CD1c-positive myeloid dendritic cell (primary cell): ENCODE measurements at regions not wholly inside any gene's neighbourhood (a gene's known extent, or its start where the extent isn't known, plus 50 kb on each side); places are given as distances from the start of the nearest gene placed in this dataset.

Experiments used
- DNase-seq: peaks from one replicate; pipeline ENCODE4 v3.0.0-alpha.2; 2016; ENCODE audit errors: extremely low spot score

DNA sequence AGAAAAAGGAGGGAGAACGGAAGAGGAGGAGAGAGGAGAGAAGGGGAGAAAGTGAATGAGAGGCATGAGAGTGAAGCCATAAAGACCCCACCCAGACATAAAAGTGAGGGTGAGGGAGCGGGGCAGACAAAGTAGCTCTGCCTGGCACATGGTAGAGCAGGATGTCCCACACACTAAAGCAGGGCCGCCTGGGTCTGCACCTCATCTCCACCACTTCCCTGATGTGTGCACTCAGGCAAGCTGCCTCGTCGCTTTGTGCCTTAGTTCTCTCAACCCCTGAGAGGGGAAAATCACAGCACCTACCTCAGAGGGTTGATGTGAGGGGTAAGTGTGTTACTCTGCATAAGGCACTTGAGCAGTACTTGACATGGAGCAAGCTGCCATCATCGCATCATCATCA is 488.1 kb downstream of the COG6 start:
- no peak for DNase-seq

DNA sequence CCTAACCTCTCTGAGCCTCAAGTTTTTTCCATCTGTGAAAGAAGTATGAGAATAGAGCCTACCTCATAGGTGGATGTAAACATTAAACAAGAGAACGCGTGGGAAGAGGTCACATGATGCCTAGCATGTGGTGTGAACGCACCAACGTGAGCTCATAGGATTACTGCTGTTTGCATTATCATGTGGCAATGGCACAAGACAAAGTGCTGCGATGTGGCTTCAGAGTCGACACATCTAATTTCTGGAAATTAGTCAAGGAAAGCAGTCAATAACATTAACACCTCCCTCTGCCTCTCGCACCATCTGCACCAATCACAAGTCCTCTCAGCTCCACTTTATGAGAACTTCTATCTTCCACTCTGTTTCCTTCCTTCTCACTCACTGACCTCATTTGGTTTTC is 489.7 kb downstream of the COG6 start:
- DNase-seq, result no peak

DNA sequence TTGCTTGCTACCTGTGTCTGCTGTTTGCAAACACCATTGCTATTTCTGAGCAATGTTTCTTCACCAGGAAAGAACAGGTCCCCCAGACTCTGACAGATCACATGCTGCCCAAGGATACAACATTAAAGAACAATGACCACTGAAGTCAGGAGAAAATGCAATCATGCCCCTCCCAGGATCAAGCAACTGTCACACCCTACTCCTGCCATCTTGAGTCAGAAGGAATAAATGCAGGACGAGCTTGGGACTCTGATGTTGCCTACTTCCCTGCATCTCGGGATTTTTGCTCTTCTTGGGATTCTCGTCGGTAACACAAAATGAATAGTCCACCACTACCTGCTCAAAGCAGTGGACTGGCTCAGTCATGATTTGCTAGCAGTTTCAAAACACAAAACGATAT is 490.6 kb downstream of the COG6 start:
- no peak for DNase-seq

DNA sequence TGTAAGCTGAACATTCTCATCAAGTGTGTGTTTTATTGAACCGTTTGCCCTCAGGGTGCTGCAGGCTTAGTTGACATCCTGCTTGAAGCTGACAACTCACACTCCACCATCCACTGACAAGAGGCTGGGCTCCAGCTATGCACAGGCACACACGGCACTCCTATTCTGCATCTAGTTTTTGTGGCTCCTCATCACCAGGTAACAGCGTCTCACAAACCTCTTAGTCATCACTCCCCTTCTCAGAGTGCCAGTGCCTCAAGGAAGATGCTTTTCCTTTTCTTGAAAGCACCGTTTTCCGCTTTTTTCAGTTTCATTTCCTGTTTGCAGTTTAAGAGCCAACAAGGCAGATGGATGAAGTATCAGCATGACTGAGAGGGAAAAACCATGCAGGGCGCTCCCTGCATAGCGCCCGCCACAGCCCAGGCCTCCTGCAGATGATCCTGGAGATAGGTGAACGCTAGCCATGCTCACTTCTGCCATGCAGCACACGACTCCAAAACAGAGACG is 491.2 kb downstream of the COG6 start:
- DNase-seq, result peak; percentile 52

DNA sequence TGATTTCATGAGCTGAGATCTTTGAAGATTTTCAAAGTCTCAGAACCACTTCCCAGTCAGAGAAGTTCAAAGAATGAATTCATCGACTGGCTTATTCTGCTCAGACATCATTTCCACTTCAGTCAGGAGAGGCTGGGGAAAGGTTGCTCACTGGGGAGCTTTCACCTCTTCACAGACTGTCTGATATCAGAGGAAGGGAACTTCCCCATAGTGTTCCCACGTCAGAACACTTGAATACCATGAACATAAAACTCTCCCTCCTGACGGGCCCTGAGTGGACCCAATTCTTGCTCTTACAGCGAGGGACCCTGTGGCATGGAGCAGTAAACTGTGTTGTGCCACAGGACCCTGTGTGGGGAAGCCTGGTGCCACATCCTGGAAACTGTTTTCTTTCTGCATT is 492.6 kb downstream of the COG6 start:
- no peak for DNase-seq

DNA sequence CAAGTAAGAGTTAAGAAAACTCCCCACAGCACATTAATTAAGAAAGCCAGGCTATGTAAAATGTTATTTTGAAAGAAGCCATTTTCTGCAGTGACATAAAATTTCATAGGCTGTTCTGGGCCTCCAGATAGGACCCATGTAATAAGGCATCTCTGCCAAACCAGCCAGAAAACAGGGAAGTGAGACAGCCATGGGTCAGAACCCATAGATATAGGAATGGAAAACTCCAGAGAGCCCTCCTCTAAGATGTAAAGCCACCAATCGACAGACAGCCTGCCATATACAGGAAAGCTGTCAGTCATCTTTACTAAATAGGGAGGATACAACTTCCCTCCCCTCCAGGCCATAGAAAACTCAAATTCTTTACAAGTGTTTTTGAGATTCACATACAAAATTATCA is 493.3 kb downstream of the COG6 start:
- DNase-seq, result no peak

DNA sequence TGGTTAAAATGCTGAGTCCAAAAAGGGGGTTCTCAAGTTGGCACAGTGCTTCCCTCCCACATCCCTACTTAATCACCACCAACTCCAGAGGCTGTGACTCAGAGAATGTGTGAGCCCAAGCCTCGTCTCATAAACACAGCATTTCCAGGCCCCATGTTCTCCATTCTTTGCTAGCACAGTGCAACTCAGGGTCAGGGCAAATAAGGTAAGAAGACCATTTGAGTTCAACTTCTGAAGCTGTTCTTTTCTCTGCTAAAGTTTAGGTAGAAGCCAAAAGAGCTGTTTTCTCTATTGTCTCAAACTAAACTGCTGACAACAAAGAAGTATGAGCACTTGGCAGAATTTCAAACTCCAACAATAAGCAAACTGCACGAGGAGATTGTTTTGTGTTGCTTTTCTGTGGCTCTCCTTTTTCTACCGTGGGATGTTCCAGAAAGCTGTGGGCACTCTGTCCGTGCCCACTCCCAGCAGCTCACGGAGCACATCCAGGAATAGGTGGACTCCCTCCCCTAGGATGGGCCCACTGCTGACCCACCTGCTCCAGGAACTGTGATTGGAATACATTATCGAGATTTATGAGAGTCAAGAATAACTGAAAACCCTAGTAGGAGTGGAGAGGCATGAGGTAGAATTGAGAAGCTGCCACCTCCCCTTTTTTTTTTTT is 494.3 kb downstream of the COG6 start:
- no peak for DNase-seq

DNA sequence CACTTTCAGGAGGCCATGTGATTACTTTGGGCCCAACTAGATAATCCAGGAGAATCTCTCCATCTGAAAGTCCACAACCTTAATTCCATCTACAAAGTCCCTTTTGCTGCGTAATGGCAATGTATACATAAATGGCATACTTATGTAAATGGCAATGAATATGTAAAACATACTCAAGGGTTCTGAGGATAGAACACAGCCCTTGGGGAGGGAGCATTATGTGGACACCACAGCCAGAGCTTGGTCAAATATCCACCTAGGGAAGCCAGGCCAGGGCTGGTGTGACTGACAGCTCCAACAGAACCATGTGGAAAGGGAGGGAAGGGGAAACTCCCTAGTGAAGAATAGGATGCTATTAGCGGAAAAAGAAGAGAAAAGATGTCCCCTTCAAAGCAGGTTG is 496.2 kb downstream of the COG6 start:
- DNase-seq, result no peak

DNA sequence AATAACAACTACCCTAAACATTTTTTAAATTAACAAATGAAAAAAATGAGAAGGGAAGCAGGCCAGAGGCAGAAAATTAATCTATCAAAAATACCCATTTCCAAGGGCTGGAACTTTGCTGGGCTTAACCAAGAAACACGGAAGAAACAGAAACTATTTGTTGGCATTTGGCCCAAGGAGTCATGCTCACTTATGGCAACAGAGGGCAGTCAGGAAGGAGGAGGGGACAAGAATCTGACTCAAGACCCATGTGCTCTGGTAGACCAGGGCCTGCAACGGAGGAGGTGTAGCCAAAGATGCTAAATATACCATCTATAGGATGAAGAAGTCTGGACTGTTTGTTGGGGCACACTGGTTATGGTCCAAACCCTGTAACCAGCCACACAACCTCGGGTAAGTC is 496.7 kb downstream of the COG6 start:
- no peak for DNase-seq

DNA sequence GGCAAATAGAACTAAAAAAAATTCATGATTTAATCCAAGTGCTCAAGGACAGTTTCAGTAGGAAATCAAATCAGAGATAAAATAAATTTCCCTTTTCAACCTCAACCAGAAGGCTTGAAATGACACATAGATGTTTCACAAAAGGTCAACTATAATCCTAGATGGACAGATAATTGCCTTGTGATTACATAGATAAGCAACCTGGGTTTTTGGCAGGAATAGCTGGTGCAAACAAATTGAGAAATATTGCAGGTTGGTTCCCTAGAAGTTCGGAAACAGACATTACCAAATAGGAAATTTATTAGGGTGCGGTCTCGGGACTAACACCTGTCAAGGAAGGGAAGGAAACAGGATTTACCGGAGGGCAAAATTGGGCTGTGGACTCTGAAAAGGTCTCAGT is 497.5 kb downstream of the COG6 start:
- no peak for DNase-seq

DNA sequence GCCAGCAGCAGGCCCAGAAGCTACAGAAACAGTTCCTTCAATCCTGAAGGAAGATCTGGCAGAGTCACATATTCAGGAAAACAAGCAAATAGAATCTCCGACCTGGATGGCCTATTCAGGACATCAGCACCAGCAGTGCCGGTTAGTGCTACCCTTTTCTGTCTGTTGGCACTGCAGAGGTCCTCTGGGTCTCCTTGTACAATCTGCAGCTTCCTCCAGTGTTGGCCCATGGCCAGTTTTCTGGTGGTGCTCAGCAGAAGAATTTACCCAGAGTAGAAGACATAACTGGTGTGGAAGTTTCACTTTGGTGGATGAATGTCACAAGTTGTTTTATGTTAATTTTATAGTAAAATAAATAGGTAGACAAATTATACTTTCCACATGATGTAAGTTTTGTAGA is 498.1 kb downstream of the COG6 start:
- no peak for DNase-seq

DNA sequence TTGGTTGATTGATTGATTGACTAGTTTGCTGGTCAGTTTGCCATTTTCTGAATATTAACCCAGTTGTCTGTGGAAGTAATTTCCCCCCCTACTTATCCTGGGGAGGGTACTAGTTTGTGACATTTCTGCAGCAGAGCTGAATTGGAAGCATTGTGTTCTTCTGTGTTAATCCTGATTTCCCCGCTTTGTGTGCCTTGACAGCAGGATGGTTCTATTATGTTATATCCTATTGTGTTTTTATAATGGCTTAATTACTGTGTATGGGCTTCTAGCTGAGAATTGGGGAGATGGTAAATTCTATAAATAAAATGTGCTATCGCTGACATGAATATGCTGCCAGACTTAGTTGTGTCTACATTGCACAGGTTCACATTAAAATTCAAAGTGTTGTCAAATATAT is 499.7 kb downstream of the COG6 start:
- no peak for DNase-seq

DNA sequence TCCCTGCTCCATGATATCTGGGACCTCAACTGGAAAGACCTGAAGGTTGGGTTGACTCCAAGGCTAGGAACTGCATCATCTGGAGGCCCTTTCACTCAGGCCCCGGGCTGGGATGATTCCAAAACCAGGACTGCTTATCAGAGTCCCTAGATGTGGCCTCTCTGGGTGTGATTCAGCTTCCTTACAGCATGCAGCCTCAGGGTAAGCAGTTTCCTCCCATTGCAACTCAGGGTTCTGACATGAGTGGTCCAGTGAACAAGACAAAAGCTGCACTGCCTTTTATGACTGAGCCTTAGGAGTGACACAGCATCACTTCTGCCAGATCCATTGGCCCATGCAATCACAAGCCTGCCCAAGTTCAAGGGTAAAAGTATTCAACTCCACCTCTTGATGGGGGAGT is 502.8 kb downstream of the COG6 start:
- DNase-seq, result no peak

DNA sequence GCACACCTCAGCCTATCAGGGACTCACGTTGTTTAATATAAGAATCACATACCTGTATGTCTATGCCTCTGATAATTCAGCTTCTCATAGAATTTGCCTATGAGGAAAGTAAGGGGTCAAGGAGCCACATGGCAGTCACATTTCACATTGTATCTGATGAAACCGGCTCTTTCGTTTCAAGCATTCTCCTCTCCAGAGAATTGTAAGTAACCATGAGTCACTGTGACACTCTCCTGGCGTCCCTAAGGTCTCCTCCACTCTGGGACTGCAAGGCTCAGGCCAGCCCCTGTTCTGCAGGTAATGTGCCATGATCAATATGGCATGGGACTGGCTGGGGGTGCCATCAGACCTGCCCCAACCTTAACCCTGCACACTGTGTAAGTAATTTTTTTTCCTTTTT is 503.3 kb downstream of the COG6 start:
- DNase-seq, result no peak

DNA sequence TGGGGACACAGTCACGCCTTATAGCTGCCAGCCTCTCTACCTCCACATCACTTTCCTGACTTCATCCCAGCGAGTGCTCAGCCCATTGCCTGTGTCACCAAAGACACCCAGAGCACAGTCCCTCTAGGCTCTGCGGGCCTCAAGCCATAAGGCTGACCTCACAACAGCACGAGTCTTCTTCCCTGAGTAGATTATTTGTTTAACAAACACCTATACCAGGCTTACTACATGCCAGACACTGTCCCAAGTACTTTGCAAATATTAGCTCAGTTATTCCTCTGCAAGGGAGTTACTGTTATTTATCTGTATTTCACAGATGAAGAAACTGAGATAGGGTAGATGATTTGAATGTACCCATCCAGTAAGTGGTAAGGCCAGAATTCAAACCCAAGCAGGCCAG is 504.3 kb downstream of the COG6 start:
- no peak for DNase-seq

DNA sequence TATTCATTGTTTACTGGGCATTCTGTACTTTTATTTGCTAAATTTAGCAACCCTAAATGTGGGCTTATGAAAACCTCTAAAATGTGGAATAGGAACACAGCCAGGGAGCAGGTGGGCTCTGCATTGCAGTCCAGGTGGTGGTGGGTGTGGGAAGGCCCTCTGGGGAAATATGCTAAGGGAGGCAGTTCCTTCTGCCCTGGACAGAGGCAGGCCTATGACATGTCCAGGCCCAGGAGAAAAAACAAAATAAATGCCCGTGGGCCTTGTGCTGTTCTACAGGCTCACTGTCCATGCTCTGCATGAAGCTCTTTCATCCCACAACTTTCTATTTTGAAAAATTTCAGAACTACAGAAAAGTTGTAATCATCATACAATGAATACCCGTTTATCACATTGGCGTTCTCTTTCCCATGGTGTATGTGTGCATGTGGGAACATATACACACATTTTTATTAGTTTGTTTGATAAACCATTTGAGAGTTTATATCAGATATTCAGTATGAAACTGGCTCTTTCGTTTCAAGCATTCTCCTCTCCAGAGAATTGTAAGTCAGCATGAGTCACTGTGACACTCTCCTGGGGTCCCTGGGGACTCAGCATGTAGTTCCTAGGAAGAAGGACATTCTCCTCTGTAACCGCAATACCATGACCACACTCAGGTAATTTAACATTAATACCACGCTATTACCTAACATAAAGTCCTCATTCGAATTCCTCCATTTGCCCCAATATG is 505.3 kb downstream of the COG6 start:
- no peak for DNase-seq

DNA sequence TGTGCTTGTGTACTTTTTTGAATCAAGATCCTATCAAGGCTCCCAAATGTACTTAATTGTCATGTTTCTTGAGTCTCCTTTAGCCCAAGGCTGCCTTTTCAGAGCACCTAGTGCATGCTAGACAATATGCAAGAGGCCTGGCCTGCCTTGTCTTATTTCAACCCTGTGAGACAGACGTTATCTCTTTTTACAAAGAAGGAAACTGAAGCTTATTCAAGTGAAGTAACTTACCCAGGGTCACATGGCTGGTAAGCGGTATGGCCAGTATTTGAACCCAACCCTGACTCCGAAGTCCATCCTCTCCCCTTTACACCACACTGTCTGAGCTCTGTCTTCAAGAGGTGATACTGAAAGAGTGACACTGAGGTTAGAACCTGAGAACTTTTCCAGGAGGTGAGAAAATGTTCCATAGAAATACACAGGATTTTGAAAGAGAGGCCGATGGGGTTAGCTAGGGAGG is 505.1 kb downstream of the FOXO1 start:
- no peak for DNase-seq

DNA sequence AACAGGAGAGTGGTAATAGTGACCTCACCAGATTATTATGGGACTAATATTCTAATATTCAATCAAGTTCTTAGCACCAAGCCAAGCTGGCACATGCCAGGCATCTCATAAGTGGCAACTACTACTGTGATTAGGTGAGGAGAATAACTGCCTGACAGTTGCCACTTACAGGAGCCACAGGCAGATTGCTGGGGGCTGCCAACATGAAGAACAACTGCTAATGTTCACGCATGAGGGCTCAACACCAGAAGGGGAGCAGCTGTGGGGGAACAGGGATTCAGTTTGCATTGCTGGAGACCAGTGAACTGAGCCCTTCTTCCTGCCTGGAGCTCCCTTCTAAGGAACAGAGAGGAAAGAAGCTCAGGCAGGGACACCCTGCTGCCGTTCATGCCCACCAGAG is 504.5 kb downstream of the FOXO1 start:
- DNase-seq, result no peak

DNA sequence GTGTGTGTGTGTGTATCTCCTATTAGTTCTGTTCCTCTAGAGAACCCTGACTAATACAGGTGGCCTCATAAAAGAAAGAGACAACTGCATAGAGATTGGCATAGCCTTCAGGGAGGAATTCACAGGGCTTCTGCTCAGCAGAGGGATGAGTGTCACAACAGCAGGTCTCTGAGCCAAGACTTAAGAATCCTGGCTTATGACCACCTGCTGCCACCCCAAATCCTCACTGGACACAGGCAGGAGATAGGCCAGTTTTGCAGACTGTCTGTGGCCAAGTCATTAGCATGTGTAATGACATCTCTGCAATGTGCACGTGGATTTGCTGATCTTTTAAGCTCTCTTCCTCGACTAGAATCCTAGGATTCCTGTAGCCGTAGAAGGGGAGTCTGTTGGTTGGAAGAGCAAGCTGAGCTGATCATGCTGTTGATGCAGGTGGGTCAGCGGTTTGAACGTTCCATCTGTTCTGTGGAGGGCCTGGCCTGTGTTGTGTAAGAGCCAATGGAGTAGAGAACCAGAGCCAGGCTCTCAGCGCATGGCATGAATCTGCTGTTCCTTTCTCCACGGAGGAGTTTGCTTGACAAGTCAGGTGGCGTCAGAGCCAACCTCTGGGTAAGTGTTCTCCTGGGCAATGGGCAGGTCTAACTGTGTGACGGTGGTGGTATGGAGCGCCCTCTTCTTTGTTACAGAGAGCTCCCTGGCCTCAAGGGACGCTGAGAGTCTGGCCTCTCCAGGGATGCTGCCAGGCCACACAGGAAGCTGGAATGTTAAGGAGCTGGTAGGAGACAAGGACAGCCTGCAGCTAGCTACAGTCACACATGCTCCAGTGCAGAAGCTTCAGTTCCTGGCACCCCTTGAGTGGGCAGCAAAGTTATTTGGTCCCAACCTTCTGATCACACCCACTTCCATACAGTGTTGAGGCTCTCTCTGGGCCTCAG is 503.1 kb downstream of the FOXO1 start:
- DNase-seq, result no peak

DNA sequence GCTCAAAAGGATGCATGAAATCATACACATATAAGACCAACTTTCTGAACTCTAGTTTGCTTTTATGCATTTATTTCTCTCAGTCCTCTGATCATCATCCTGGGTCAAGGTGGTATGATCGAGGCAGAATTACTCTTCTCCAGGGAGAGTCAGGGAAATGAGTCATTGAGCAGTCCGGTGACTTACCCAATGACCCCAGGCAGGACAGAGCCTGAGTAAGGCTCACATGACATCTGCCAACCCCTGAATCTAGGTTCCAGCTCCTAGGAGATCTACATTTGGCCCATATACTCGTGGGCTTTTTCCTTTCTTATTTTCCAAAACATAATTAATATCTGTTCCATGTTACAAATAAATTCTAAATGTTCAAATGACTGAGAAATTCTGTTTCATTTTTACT is 502.3 kb downstream of the FOXO1 start:
- no peak for DNase-seq

DNA sequence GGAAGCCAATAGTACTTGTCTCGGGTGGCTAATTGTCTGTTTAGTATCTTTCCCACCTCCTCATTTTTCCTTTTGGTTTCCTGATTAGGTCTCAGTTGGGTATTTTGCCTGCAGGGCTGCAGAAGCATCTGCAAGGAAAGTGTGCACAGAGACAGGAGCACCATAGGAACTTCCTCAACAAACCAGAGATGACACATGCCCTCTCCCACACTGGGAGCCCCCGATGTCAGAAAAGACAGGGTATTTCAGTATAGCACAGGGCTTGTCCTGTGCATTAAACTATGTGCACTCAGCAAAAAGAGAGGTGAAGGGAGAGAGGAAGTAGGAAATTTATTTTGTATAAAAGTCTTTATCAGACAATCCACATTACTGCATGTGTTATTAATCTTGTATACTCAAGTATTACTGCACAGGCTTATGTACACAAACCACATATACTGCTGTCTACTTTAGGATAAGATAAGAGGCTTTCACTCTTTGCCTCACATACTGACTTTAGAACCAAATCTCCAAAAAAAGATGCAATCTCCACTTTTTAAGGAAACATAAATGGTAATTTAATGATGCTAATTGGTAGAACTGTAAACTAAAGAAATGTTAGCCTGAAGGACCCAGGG is 501.0 kb downstream of the FOXO1 start:
- no peak for DNase-seq

DNA sequence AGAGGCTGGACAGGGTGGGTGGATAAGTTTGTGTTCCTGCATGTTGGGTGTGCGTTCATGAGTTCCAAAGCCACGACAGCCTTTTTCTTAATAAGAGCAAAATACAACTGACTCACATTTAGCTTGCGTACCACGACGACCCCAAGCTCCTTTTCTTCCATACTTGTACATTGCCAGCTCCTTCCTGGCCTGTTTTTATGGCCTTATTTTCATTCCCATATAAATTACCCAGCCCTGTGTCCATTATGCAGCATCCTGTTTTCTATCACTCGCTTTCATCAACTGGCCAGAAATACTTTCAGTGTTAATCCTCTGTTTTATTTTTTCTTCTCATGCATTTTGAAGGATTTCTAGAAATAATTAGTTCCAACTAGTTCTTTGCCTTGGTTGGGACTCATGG is 499.1 kb downstream of the FOXO1 start:
- no peak for DNase-seq
